DOHH2 (cell line): ENCODE measurements at regions not wholly inside any gene's neighbourhood (a gene's known extent, or its start where the extent isn't known, plus 50 kb on each side); places are given as distances from the start of the nearest gene placed in this dataset.

Experiments
- H3F3A ChIP-seq: fragments of 200-600 bp; sonication (generic), shearing (Covaris generic); 2 replicates; pipeline ENCODE4 v1.6.0; 2016; ENCODE audit warnings: antibody characterized with exemption, mild to moderate bottlenecking; ENCODE audit not compliant: control insufficient read depth, insufficient read depth
- H3K27ac ChIP-seq: fragments of 200-600 bp; sonication (generic); 2 replicates; pipeline ENCODE4 v1.5.1; 2014; ENCODE audit warnings: low read depth, mild to moderate bottlenecking, low read length, moderate library complexity
- H3K27me3 ChIP-seq: fragments of 200-600 bp; sonication (generic); 2 replicates; pipeline ENCODE4 v1.6.1; 2014; ENCODE audit warnings: mild to moderate bottlenecking, low read length, mixed read lengths; ENCODE audit not compliant: control insufficient read depth
- H3K36me3 ChIP-seq: fragments of 200-600 bp; sonication (generic); 2 replicates; pipeline ENCODE4 v1.6.1; 2014; ENCODE audit warnings: mild to moderate bottlenecking, low read length, moderate library complexity, mixed read lengths; ENCODE audit not compliant: control insufficient read depth
- H3K4me1 ChIP-seq: fragments of 200-600 bp; sonication (generic); 2 replicates; pipeline ENCODE4 v1.6.1; 2014; ENCODE audit warnings: mild to moderate bottlenecking, low read length, mixed read lengths; ENCODE audit not compliant: control insufficient read depth
- H3K4me2 ChIP-seq: fragments of 200-600 bp; sonication (generic); 2 replicates; pipeline ENCODE4 v1.6.0; 2014; ENCODE audit warnings: mild to moderate bottlenecking, low read length, moderate library complexity
- H3K4me3 ChIP-seq: fragments of 200-600 bp; sonication (generic); 2 replicates; pipeline ENCODE4 v1.5.1; 2014; ENCODE audit warnings: mild to moderate bottlenecking, low read length, mixed read lengths
- H3K79me2 ChIP-seq: fragments of 200-600 bp; sonication (generic); 2 replicates; pipeline ENCODE4 v1.6.1; 2014; ENCODE audit warnings: mild to moderate bottlenecking, low read length, mixed read lengths; ENCODE audit not compliant: control insufficient read depth
- H3K9me2 ChIP-seq: fragments of 200-600 bp; sonication (generic); replicated peaks from 2 replicates; pipeline ENCODE4 v1.6.1; 2014; ENCODE audit warnings: mild to moderate bottlenecking, low read length, mixed read lengths; ENCODE audit not compliant: control insufficient read depth
- H3K9me3 ChIP-seq: fragments of 200-600 bp; sonication (generic); 2 replicates; pipeline ENCODE4 v1.6.1; 2014; ENCODE audit warnings: antibody characterized with exemption, low read length, mixed read lengths; ENCODE audit not compliant: control insufficient read depth, insufficient read depth
- H4K20me1 ChIP-seq: fragments of 200-600 bp; sonication (generic); 2 replicates; pipeline ENCODE4 v1.6.0; 2014; ENCODE audit warnings: low read depth, mild to moderate bottlenecking, antibody characterized with exemption, low read length, moderate library complexity; ENCODE audit not compliant: control insufficient read depth, insufficient read depth
- EZH2phosphoT487 ChIP-seq: fragments of 200-600 bp; sonication (generic); IDR thresholded peaks from 2 replicates; pipeline ENCODE4 v1.6.1; 2017; ENCODE audit warnings: borderline replicate concordance, mild to moderate bottlenecking, antibody characterized with exemption, low read length, moderate library complexity, mixed read lengths
- TF ChIP-seq, protein P1 (sequence below): fragments of 200-600 bp; sonication (generic); IDR thresholded peaks from one replicate; pipeline ENCODE4 v1.5.1; 2014; ENCODE audit warnings: antibody characterized with exemption, mild to moderate bottlenecking, low read depth, low read length; ENCODE audit not compliant: poor library complexity, severe bottlenecking

DNA sequence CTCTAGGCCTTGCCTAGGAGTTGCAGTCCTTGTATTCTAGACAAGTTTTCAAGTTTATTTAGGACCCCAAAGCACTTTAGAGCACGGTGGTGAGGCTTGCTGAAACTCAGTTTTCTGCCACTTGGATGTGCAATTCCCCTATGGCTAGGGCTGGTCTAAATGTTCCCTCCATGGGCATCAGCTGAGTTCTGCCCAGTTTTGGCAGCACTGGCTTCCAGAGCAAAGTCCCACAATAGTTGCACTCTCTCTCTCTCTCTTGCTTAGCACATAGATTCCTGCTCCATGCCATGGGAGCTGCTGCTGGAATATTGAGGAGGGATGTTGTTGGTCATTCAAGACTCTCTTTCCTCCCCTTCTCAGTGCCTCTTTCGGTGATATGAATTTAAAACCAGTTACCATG is 760.2 kb upstream of the SLC39A10 start:
- no peaks in the 10 kb centered on the region for H3F3A ChIP-seq
- H3K9me3 ChIP-seq = no peaks in the 10 kb centered on the region
- H3K36me3 ChIP-seq = no peaks in the 10 kb centered on the region
- H3K27ac ChIP-seq = no peak overlapping the region
- no peaks in the 10 kb centered on the region for H3K4me1 ChIP-seq
- no peaks in the 10 kb centered on the region for H3K79me2 ChIP-seq
- no peaks in the 10 kb centered on the region for H3K9me2 ChIP-seq
- H3K4me3 ChIP-seq = no peak overlapping the region
- no peaks in the 10 kb centered on the region for H3K27me3 ChIP-seq
- TF ChIP-seq, protein P1, sequence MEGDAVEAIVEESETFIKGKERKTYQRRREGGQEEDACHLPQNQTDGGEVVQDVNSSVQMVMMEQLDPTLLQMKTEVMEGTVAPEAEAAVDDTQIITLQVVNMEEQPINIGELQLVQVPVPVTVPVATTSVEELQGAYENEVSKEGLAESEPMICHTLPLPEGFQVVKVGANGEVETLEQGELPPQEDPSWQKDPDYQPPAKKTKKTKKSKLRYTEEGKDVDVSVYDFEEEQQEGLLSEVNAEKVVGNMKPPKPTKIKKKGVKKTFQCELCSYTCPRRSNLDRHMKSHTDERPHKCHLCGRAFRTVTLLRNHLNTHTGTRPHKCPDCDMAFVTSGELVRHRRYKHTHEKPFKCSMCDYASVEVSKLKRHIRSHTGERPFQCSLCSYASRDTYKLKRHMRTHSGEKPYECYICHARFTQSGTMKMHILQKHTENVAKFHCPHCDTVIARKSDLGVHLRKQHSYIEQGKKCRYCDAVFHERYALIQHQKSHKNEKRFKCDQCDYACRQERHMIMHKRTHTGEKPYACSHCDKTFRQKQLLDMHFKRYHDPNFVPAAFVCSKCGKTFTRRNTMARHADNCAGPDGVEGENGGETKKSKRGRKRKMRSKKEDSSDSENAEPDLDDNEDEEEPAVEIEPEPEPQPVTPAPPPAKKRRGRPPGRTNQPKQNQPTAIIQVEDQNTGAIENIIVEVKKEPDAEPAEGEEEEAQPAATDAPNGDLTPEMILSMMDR = no peak
- TF ChIP-seq EZH2phosphoT487 = no peak
- no peak overlapping the region for H3K4me2 ChIP-seq
- no peaks in the 10 kb centered on the region for H4K20me1 ChIP-seq

DNA sequence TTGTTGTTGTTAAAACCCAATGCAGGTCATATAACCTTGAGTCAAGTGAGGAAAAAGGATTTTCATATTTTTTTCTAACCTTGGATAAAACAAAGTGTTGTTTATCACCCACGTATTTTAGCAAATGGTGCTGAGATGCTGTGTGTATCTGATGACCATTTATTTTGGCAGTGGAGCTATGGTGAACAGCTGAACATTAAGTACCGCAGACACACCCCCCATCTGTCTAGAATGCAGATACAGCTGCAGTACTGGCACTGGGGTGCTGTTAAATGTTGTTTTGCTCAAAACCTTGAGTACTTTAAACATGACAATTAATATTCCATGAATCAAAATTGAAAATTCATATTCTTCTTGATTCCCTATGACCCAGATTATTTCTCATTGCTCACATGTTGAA is 773.3 kb upstream of the SLC39A10 start:
- H3K27ac ChIP-seq = no peak overlapping the region
- H3K4me2 ChIP-seq = no peak overlapping the region
- no peaks in the 10 kb centered on the region for H3K9me2 ChIP-seq
- no peaks in the 10 kb centered on the region for H4K20me1 ChIP-seq
- H3K4me3 ChIP-seq = no peak overlapping the region
- H3K9me3 ChIP-seq = no peaks in the 10 kb centered on the region
- no peaks in the 10 kb centered on the region for H3K27me3 ChIP-seq
- H3K36me3 ChIP-seq = no peaks in the 10 kb centered on the region
- H3K4me1 ChIP-seq = no peaks in the 10 kb centered on the region
- H3F3A ChIP-seq = no peaks in the 10 kb centered on the region
- no peak for TF ChIP-seq EZH2phosphoT487
- TF ChIP-seq, protein P1 = no peak
- no peaks in the 10 kb centered on the region for H3K79me2 ChIP-seq

DNA sequence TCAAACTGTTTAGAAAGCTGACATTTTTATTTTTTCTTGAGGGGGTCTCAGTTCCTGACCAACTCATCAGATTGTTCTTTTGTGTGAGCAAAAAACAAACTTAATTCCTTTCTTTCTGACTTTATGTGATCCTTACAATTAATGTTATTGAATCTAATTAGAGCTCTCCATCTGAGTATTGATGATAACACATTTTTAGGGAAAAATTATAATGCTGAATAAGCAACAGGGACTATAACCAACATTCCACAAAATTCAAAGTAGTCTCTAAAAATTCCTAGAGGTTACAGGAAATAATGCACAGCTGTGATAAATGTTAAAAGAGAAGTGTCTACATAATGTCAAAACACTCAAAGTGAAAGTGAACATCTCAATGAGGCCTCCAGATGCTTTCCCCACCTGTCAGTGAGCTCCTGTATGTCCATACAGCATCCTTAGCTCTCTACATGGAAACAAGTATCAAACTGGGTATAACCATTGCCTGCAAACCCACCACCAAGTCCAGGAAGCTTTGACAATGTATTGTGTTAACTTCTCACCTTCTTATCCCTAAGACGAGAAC is 786.0 kb upstream of the SLC39A10 start:
- Histone ChIP-seq H4K20me1 (no peaks in the 10 kb centered on the region), H3K79me2 (no peaks in the 10 kb centered on the region), H3K9me2 (no peaks in the 10 kb centered on the region), H3K9me3 (no peaks in the 10 kb centered on the region), H3K4me3 (no peak overlapping the region), H3K27ac (no peak overlapping the region), H3F3A (no peaks in the 10 kb centered on the region), H3K4me1 (no peaks in the 10 kb centered on the region), H3K4me2 (no peak overlapping the region), H3K36me3 (no peaks in the 10 kb centered on the region), H3K27me3 (no peaks in the 10 kb centered on the region)
- no peak for TF ChIP-seq EZH2phosphoT487
- TF ChIP-seq, protein P1 = no peak
